ENCODE measurements at regions not wholly inside any gene's neighbourhood (a gene's known extent, or its start where the extent isn't known, plus 50 kb on each side); places are given as distances from the start of the nearest gene placed in this dataset.

- ChIA-PET POLR2A (no interaction called here), CTCF (no interaction called here)
- H3K4me3 ChIP-seq (ENCODE audit: low read depth, low read length): no peak overlapping the region
- H3K9me3 ChIP-seq (ENCODE audit: control insufficient read depth, insufficient read depth, low read depth, low read length): no peaks in the 10 kb centered on the region
- H3K36me3 ChIP-seq (ENCODE audit: control insufficient read depth in 2 of 2, insufficient read depth in 1 of 2, low read length in 2 of 2): no peaks in the 10 kb centered on the region
- no peak overlapping the region for H3K27ac ChIP-seq (ENCODE audit: extremely low read depth, low read depth, low read length)
- H3K4me1 ChIP-seq (ENCODE audit: control insufficient read depth, insufficient read depth, low read length): no peaks in the 10 kb centered on the region
- TF ChIP-seq ZNF518A (tag by site-specific recombination; conservative IDR thresholded peaks at IDR 0.05; ENCODE audit: low read depth): no peak
- TF ChIP-seq ZNF830 (tag by site-specific recombination; IDR thresholded peaks at IDR 0.05; ENCODE audit: low read depth): no peak
- no peak for TF ChIP-seq ZNF121 (tag by site-specific recombination; IDR thresholded peaks at IDR 0.05)
- TF ChIP-seq KLF1 (tag by site-specific recombination; IDR thresholded peaks at IDR 0.05): no peak
- TF ChIP-seq ZNF707 (tag by site-specific recombination; IDR thresholded peaks at IDR 0.05): no peak
- TF ChIP-seq TRIM28 (IDR thresholded peaks at IDR 0.05; ENCODE audit: borderline replicate concordance, low read length): no peak
- TF ChIP-seq GLI4 (tag by site-specific recombination; IDR thresholded peaks at IDR 0.05): no peak
- no peak for TF ChIP-seq ZNF561 (tag by site-specific recombination; IDR thresholded peaks at IDR 0.05; ENCODE audit: borderline replicate concordance)
Measured at GRCh38 chr6:109875973-109876372, 102.1 kb upstream of the GPR6 start.

GRCh38 chr6:109877028-109878004 lies 100.8 kb upstream of the GPR6 start:
- Histone ChIP-seq H3K36me3 (ENCODE audit: control insufficient read depth in 2 of 2, insufficient read depth in 1 of 2, low read length in 2 of 2) (no peaks in the 10 kb centered on the region), H3K27ac (ENCODE audit: extremely low read depth, low read depth, low read length) (no peak overlapping the region), H3K4me3 (ENCODE audit: low read depth, low read length) (no peak overlapping the region), H3K9me3 (ENCODE audit: control insufficient read depth, insufficient read depth, low read depth, low read length) (no peaks in the 10 kb centered on the region), H3K4me1 (ENCODE audit: control insufficient read depth, insufficient read depth, low read length) (no peaks in the 10 kb centered on the region)
- CTCF ChIA-PET: no interaction called here
- TF ChIP-seq ZNF558 (tag by site-specific recombination; IDR thresholded peaks at IDR 0.05) (no peak), ZNF404 (tag by site-specific recombination; IDR thresholded peaks at IDR 0.05) (no peak), ZSCAN23 (tag by site-specific recombination; IDR thresholded peaks at IDR 0.05) (no peak), ZBTB11 (tag by site-specific recombination; conservative IDR thresholded peaks at IDR 0.05; ENCODE audit: low read depth) (no peak), TRIM28 (IDR thresholded peaks at IDR 0.05; ENCODE audit: borderline replicate concordance, low read length) (peak; percentile 58; the same call in 1 of the 2 replicates)
- POLR2A ChIA-PET: no interaction called here

All from HEK293 (cell line).